Skeletal muscle cell (primary cell): ENCODE measurements at regions not wholly inside any gene's neighbourhood (a gene's known extent, or its start where the extent isn't known, plus 50 kb on each side); places are given as distances from the start of the nearest gene placed in this dataset.
"Not testable (repeated sequence)": the region's sequence is repeated elsewhere in the genome, so short reads cannot be mapped to it uniquely, and the experiment has no call there.

Experiments
- DNase-seq: peaks from one replicate; pipeline ENCODE4 v3.0.0-alpha.2; 2010; ENCODE audit warnings: low read depth
- H3K4me3 ChIP-seq: 2 replicates; pipeline ENCODE4 v1.5.1; 2011; ENCODE audit warnings: low read depth, mild to moderate bottlenecking, control low read depth, low read length, moderate library complexity

GRCh38 chr2:40666398-40666797 is 214.5 kb upstream of the SLC8A1 start:
- H3K4me3 ChIP-seq = no peak overlapping the region
- peak; percentile 20 for DNase-seq

GRCh38 chr2:40668425-40668824 is 216.5 kb upstream of the SLC8A1 start:
- peak; percentile 86 for DNase-seq
- no peak overlapping the region for H3K4me3 ChIP-seq

- not testable (repeated sequence) for DNase-seq, H3K4me3 ChIP-seq
These were observed 224.4 kb upstream of the SLC8A1 start for GRCh38 chr2:40676134-40676790.

GRCh38 chr2:40680547-40680946 is 228.7 kb upstream of the SLC8A1 start:
- no peak for DNase-seq
- H3K4me3 ChIP-seq = no peak overlapping the region

GRCh38 chr2:40690036-40690435 is 238.1 kb upstream of the SLC8A1 start:
- H3K4me3 ChIP-seq = no peak overlapping the region
- DNase-seq = no peak

- no peak overlapping the region for H3K4me3 ChIP-seq
- DNase-seq = no peak
These were observed 238.6 kb upstream of the SLC8A1 start for GRCh38 chr2:40690525-40690924.

GRCh38 chr2:40700231-40700954 is 248.5 kb upstream of the SLC8A1 start:
- DNase-seq = no peak
- no peak overlapping the region for H3K4me3 ChIP-seq

GRCh38 chr2:40712197-40712894 is 260.5 kb upstream of the SLC8A1 start:
- H3K4me3 ChIP-seq = not testable (repeated sequence)

GRCh38 chr2:40716879-40717278 is 265.0 kb upstream of the SLC8A1 start:
- no peak overlapping the region for H3K4me3 ChIP-seq
- DNase-seq = peak; percentile 70

More at GRCh38 chr2:40712197-40712894, 260.5 kb upstream of the SLC8A1 start:
- not testable (repeated sequence) for DNase-seq

GRCh38 chr2:40719414-40719813 is 267.5 kb upstream of the SLC8A1 start:
- no peak overlapping the region for H3K4me3 ChIP-seq
- DNase-seq = no peak

- DNase-seq = no peak
- no peak overlapping the region for H3K4me3 ChIP-seq
These were observed 269.7 kb upstream of the SLC8A1 start for GRCh38 chr2:40721595-40721994.

- DNase-seq = no peak
- H3K4me3 ChIP-seq = no peak overlapping the region
These were observed 271.3 kb upstream of the SLC8A1 start for GRCh38 chr2:40723194-40723593.

- H3K4me3 ChIP-seq = no peak overlapping the region
- no peak for DNase-seq
These were observed 273.1 kb upstream of the SLC8A1 start for GRCh38 chr2:40725040-40725439.

- DNase-seq = no peak
- no peak overlapping the region for H3K4me3 ChIP-seq
These were observed 274.1 kb upstream of the SLC8A1 start for GRCh38 chr2:40725950-40726349.

GRCh38 chr2:40734797-40735196 is 282.9 kb upstream of the SLC8A1 start:
- no peak for DNase-seq
- no peak overlapping the region for H3K4me3 ChIP-seq

- no peak overlapping the region for H3K4me3 ChIP-seq
- DNase-seq = no peak
These were observed 285.3 kb upstream of the SLC8A1 start for GRCh38 chr2:40737180-40737579.

- DNase-seq = no peak
These were observed 288.5 kb upstream of the SLC8A1 start for GRCh38 chr2:40740419-40740818.

GRCh38 chr2:40741532-40741931 is 289.6 kb upstream of the SLC8A1 start:
- DNase-seq = no peak
- no peak overlapping the region for H3K4me3 ChIP-seq

More at GRCh38 chr2:40740419-40740818, 288.5 kb upstream of the SLC8A1 start:
- no peak overlapping the region for H3K4me3 ChIP-seq

- H3K4me3 ChIP-seq = no peak overlapping the region
- DNase-seq = no peak
These were observed 294.3 kb upstream of the SLC8A1 start for GRCh38 chr2:40746191-40746590.

GRCh38 chr2:40751981-40752380 is 300.1 kb upstream of the SLC8A1 start:
- DNase-seq = no peak
- H3K4me3 ChIP-seq = no peak overlapping the region
